ENCODE measurements at regions not wholly inside any gene's neighbourhood (a gene's known extent, or its start where the extent isn't known, plus 50 kb on each side); places are given as distances from the start of the nearest gene placed in this dataset.
A peak's percentile ranks its signal among the peaks of the same experiment; 100 is the strongest.

DNA sequence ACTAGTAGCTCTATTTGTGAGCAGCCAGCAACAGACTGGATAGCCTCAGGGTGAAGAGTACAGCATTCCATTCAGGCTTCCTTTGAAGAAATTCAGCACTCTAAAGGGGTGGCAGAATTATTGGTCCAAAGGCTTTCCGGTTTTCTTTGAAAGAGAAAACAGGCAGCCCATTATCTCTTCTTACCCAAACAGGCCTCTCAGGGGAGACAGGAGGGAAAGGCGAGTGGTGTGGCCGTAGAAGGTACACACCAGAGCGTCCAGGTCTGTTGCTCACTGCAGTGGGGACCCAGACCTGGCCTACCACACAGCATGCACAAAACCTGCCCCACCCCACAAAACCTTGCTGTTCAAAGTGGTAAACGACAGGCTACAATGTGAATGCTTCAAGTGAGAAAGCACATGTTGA is 83.3 kb downstream of the ZNF608 start:
- no peak for DNase-seq

DNA sequence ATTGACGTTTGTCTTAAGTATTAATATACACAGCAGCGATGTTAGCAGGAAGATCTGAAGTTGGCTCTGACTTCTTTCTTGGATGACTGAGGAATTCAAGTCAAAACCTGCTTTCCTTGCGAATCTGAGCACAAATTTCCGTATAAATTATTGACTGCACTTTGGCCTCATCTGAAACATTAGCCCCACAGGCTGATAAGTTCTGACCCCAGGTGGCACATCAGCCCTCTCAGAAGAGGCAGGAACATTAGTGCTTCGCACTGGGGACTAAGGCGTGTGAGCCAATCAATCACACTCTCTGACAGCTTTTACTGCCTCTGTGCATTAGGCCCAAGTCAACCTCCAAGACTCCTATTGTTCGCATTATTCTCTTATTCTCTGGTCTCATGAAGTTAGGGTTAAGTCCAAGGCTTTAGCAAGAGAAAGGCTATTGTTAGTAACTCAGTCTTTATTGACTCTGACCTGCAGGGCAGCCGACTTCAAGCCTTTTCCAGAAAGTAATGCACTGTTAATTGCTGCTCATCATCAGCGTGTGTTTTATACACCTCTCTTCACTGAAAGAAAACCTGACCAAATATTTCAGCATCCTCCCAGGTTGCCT is 84.2 kb downstream of the ZNF608 start:
- DNase-seq: no peak

DNA sequence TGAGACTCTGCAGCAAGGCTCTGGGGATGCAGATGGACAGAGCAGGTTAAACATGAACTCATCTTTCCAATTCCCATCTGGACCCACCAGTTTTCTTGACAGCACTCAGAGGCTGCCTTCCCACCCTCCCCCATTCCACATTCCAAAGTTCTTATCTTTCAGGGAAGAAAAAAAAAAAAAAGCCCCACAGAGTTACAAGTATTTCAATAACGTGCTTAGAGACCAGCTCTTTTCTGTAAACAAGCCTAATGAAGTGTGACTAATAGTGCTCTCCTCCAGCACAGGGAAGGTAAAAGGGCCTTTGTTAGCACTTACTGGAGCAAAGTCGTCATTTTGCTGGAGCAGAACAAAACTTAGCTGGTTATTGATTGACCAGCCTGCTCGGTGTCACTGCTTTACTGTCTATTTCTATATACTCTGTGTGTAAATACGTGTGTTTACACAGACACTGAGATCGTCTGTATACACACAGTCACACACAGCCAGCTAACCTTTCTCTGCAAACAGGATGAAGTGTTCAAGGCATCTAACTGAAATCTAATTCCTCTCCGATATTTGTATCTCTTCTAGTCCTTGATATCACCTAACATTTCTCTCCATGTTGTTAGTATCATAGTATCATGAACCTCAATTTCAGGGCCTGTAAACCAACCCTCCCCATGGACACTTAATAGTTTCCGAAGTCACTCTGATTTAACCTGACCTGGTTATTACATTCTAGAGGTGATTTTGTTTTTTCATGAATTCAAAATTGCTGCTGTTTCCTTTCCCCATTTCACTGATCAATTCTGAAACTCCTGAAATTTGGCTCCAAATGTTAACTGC is 84.9 kb downstream of the ZNF608 start:
- no peak for DNase-seq

DNA sequence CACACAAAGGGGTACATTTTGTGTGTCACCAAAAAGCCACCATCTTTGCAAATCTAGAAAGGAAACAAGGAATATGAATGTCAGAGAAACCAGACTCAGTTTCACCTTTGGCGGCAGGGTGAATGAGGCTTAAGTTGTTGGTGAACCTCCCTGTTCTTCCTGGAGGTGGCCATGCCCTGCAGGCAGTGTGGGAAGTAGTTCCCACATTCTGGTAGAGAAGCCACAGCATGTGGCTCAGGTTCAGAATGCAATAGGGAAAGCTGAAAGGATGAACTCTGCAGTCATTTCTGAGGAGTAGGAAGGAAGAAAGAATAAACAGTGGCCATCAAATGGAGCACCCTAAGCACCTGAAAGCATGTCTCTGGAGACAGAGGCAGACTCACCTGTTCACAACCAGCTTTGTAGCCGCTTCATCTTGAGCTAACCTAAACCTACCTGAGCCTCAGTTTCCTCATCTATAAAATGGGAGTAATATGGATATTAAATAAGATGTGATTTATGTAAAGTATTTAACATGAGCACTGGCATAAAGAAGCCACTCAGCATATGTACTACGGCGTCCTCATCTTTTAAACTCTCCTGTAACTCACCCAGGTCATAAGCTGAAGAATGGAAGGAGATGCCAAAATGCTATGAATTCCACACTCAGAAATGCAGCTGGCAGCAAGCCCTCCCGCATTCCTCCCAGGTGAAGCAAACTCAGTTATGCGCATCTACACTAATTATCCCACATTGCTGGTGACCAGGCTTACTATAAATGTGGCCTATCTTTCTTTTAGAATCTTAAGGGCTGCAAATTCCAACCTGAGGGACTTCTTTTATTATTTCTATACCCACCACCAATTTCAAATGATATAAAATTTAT is 86.0 kb downstream of the ZNF608 start:
- DNase-seq: no peak

DNA sequence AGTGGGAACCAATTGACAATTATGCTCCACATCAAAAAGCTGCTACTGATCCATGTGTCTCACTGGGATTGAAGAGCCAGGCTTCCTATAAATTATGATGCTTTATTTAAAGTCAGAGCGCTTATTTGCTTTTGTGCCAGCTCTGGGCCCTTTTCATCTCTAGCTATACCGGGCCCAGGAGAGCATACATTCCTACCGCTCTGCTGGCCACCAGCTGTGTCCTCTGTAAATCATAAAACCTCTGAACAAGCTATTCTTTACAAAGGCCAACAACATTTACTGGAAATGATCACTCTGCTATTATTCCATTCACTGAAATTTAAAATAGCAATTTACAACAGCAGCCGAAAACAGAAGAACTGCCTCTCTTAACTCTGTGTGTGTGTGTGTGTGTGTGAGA is 86.6 kb downstream of the ZNF608 start:
- no peak for DNase-seq

DNA sequence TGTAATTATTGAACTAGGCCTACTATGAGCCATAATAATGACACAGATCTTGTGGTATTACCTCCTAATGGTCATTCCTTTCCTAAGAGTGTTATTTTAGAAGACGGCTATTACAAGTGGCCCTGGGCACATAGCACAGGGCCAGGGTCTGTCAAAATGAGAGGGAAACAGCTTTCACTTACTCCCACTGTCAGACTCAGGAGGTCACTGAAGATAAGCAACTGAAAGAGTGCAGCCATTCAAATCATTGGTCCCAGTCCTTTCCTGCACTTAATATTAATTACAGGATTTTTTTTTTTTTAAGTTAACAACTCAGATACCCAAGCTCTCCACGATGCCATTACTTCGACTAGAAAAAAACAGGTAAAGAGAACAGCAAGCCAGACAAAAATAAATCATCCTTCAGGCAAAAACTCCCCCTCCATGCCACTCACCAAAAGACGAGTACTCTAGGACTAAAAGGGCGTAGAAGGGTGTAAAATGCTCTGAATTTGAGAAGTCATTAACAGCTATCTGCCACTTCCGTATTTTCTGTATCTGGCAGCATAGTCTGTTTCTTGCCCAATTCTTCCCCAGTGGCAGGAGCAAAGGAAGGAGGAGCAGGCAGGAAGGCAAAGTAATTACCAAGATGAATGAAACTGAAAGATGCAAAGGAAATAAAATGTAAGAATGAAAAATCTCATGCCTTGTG is 87.4 kb downstream of the ZNF608 start:
- no peak for DNase-seq

DNA sequence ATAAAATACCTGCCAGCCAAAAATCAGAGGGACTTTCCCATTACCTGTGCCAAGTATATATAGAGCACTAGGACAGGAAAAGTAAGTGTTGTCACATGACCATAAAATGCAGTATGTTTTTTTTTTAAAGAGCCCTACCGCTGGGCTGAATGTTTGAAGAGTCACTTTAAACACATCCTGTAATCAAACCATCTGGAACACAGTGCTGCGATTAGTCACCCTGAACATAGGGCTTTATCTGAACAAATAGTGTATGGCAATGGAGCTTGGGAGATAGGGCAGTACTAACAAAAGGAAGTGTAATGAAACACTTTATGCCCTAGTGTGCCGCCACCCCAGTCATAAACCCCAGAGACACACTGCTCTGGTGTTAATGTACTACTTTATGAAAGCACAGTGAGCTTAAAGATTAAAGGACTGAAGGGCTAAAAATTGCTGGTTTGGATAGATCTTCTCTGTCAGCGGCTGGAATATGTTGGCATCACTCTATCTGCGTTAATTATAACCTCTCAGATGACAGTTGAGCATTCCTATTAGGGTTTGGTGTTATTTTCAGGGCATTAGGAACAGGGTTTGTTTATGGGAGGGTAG is 90.4 kb downstream of the ZNF608 start:
- no peak for DNase-seq

DNA sequence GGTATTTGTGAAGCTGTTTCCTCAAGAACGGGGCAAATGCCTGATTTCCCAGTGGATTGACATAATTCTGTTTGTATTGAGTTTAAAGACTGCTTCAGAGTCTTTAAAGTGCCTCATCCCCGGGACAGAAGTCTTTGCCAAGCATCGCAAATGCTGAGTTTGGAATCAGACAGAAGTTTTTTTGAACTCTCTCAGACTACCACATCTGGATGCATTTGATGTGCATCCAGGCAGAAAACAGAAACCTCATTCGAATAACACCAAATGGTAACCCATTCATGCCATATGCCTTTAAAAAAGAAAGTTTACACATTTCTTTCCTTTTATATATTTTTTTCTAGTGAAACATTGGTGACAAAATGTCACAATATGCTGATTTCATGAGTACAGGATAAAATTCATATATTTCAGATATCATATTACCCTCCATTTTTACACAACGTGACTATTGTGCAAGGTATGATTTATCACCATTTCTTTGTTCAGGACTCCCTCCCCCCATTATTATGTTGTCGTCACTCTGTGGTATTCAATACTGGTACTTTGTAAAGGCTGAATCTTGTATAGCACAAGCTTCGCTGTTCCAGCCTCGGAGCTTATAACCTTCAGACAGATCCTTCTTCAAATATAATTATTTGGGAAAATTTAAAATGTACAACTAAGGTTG is 91.1 kb downstream of the ZNF608 start:
- DNase-seq: no peak

DNA sequence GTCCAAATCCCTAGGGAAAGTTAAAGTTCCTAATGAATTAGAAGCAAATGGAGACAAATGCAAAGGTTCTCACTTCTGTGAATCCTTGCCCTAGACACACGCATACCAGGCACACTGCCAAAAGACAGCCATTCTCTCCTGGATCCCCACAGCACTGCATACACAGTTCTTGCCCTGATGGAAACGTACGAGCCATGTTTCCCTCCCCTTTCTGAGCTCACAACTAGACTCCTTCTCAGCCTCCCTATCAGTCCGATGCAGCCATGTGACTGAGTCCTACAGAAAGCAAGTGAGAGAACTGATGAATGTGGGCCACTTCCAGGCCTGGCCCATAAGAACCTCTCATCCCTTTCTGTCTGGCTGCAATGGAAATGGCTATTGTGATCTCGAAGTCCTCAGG is 92.0 kb downstream of the ZNF608 start:
- DNase-seq: no peak

DNA sequence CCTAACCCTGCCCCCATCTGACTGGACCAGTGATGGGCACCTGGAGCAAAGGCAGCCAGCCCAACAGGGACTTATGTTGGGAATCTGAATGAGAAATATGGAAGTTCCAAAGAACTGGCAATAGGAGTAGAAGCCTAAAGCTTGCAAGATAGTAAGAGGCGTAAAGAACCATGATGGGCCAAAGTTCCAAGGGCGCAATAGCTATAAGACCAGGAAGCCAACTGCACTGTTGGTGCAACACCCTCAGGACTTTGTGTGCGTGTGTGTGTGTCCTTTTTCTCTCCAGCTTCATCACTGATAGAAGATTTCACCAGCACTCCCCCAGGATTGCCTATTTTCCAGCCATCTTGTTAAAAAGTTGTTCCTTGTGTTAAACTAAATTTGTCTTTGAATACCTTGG is 92.8 kb downstream of the ZNF608 start:
- no peak for DNase-seq

DNA sequence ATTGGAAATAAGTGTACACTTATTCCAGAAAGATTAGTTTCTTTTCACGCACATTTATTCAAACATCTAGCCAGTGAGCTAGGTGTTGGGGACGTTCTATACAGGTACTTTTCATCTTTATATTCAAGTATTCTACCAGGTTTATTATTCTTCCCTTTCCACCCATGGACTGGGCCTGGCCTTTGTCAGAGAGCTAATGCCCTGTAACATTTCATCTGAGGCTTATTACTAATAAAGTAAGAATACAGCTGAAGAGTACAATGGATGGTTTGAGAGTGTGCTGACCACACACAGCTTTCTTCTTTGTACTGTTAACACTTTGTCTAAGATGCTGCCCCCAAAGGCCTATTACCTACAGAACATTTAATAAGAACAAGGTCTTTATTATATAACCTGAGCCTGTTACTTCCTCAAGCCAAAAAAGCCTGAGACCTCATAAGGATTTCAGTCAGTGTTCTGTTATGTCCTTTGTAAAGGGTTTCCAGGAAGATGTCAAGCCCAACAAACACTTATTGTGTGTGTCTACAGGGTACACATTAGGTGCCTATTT is 93.5 kb downstream of the ZNF608 start:
- no peak for DNase-seq

DNA sequence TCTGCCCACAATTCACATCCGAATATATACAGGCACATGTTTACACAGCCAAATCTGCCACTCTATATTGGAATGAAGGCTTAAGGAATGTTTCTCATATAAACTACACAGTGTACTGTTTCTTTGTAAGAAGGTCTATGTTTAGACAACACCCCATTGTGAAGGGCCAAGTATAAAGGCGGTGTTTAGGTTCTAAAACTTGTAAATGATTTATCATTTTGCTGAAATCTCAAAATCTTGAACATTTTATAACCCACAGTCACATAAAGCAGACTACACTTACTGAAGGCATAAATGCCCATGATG is 94.0 kb downstream of the ZNF608 start:
- DNase-seq: no peak

DNA sequence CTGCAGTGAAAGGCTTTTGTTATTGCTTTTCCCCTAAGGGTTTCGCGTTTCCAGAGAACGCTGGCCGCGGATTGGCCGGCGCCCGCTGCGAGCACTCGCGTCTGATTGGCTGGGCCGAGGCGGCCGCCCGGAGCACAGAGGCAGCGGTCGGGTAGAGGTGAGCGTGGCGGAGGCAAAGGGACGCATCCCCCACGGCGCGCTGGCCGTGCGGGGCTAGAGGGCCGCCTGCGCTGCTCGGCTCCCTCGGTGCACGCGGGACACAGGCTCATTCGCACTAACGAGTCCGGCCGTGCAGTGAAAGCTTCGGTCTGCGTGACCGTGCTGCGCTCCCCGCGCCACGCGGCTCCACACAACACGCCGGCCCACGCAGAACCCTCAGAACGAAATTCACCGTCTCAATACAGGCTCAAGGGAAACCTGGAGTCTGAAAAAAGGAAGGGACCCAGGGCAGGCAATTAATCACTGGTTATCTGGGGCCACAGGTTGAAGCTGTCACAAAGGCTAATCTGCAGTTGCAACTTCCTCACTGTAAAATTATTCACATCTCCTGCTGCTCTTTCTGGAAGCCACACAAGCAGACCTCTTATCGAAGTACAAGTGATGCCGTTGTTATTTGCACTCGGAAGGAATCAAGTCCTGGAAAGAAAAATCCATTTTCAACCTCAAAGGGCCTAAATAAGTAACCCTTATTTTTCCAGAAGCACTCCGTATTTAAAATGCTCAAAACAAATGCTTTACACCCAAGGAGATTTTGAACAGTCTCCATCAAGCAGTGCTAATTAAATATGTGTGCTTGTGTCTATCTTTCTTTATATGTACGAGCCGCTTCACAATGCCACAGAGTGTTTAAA is 94.6 kb downstream of the ZNF608 start:
- peak; percentile 65 for DNase-seq

DNA sequence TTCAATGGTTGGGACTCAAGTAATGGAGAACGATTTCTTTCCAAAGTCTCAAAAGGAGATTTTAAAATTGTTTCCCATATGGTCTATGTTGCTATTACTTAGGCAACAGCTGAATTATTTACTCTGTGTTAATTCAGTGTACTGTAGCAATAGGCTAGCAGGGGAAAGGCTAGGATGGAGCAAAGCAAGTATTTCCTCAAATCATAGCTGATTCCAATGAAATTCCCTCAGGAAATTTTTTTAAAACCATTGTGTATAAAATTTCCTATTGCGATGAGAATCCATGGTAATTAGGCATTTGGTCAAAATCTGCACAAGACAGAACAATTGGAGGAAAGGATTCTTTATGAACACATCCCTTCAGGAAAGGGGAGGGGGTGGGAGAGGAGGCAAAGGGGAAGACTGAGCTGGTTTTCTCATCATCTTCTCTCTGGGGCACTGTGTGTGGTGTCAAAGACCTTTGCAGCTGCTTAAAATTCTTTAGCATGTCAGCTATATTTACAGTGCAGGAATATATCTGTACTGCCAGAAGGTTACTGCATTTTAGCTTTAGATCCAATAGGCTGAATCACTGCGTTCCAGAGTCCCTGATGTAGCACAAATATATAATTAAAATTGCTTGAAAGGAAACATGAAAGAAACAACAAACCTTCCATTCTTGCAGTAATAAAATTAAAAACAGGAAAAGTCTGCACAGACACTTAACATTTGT is 95.3 kb downstream of the ZNF608 start:
- no peak for DNase-seq

DNA sequence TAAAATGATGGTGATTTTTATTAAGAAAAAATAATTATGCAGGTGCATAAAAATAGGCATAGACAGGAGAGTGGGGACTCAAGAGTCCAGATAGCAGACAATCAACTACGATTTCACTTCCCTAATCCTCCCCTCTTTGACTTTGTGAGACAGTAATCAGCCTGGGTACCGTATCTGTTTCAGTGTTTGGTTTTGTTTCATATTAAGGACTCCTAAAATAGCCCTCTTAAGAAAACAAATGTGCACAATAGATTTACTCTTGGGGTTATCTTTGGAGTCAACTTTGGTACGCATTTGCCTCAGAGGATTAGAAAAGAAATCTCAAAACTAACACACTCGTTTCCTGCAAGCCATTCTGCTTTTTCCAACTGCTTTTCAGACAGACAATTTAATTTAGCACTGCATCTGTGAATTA is 96.3 kb downstream of the ZNF608 start:
- DNase-seq: no peak

DNA sequence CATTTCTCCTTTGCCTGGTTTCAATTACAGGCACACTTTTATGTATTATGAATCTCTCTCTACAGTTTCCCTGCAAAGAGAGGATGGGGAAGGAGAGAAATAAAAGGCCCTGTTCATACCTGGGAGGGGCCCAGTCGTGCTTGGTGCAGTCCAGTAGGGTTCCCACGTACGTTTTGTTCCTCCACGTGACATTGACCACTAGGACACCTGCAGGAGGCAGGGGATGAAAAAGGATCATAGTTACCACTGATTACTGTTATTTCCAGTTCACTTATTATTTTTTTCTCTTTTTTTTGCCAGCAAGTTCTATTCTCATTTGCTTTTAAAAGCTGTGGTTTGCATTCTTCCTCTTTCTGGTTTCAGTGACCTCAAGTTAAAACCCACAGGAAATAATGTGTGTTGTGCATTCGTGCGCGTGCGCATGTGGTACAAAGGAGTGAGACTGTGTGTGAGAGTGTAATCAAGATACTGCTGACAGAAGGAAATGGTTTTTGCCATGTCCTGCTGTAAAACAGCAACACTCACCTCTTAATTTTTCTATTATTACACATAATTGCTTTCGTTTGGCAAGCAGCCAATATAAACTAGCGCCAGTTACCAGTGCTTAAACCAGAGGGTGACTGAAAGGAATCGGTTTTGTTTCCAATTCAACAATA is 96.8 kb downstream of the ZNF608 start:
- peak; percentile 68 for DNase-seq

DNA sequence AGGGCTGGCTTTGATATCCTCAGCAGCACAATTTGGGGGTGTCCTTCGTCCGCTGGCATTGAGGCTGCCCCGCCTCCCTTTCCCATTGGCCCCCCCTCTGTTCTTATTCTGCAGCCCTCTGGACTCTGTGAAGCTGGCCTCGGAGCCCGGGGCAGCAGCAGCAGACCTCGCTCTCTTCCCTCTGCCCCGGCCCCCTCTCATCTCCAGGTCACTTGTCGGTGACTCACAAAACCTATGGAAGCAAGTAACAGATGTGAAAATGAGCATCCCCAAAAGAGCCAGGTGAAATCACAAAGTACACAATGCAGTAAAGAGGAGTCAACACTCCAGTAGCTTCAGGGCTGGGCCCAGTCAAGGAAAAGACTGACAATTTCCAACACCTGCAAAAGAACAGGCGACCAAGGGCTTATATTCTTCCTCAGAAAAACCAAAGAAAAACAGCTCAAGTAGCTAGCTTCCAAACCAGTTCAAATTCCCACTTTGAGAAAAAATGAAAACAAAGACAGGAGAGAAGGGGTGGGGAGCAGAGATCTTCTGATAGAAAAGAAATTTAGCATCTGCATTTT is 97.5 kb downstream of the ZNF608 start:
- no peak for DNase-seq

DNA sequence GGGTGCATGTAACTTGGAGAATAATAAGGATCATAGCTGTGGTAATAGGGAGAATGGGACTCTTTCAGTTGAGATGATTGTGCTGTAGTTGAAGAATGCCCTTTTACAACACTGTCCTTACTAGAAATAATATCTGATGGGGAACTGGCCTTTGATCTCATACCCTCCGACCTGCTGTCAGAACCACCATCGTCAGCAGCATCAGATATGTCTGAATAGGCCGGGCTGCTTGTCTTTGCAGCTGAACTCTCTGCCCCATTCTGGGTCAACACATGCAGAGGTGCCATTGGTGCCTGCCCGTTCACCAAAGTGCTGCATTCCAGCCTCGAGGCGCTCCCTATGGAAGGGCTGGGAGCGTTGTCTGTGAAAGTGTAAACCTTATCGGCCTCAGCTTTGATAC is 99.1 kb downstream of the ZNF608 start:
- DNase-seq: no peak

DNA sequence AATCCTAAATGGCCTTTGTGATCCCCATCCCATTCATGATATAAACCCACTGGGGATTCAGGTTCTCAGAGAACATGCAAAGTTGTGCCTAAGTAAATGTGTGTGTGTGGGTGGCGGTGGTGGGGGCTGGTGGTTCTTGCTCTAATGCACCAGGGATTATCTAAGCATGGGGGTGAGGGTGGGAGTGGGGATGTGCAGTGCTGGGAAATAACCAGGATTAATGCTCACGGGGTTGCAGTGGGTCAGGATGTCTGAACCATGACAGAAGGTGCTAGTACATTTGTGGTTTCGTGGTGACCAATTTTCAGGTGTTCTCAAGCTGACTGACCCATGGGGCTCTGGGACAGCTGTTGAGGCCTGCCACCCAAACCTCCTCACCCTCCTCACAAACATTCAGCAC is 101.0 kb downstream of the ZNF608 start:
- no peak for DNase-seq

DNA sequence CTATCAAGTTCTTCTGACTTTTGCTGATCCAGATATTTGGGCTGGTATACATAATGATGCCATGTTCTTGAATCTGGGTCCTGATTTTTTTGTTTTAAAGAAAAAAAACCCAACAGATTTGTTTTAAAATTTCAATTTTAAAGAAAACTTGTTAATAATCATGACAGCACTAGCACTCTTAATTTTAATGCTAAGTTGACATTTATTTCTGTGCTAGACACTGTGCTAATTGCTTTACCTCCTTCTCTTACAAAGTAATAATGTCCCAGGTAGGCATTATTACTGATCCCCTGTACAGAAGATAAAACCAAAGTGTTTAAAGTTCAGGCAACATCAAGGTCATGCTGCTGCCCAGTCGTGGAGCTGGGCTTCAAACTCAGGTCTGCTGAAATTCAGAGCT is 101.9 kb downstream of the ZNF608 start:
- DNase-seq: no peak
